ENCODE measurements at regions not wholly inside any gene's neighbourhood (a gene's known extent, or its start where the extent isn't known, plus 50 kb on each side); places are given as distances from the start of the nearest gene placed in this dataset.

DNA sequence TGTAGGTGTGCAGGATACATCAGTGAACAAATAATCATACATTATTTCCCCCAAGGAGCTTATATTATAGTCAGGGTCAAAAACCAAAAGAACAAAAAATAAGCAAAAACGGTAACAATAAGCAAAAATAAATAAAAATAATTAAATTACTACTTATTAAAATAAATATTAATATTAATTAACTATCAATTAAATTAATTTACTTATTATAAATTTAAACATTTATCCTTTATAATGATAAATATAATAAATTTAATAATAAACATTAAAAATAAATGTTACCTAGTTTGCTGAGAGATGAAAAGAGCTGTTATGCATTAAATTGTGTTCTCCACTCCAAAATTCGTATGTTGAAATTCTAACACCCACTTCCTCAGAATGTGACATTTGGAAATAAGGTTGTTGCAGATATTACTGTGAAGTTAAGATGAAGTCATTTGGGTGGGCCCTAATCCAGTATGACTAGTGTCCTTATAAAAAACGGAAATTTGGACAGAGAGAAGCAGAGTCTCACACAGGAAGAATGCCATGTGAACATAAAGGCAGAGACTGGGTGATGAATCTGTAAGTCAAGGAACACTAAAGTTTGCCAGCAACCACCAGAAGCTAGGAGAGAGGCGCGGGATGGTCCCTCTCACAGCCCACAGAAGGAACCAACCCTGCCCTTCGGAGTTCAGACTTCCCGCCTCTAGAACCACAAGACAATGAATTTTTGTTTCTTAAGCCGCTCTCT, 67.2 kb upstream of the IBSP start:
- Histone ChIP-seq H3K9me3 (ENCODE audit: control insufficient read depth, insufficient read depth, low read length) (no peaks in the 10 kb centered on the region), H3K27me3 (ENCODE audit: control insufficient read depth, insufficient read depth, low read length) (no peaks in the 10 kb centered on the region), H3K27ac (ENCODE audit: low read depth, low read length) (no peak overlapping the region), H3K4me3 (ENCODE audit: low read depth, low read length) (no peak overlapping the region)
- no peak for DNase-seq (ENCODE audit: low read depth, low spot score)
- TF ChIP-seq, protein P1, sequence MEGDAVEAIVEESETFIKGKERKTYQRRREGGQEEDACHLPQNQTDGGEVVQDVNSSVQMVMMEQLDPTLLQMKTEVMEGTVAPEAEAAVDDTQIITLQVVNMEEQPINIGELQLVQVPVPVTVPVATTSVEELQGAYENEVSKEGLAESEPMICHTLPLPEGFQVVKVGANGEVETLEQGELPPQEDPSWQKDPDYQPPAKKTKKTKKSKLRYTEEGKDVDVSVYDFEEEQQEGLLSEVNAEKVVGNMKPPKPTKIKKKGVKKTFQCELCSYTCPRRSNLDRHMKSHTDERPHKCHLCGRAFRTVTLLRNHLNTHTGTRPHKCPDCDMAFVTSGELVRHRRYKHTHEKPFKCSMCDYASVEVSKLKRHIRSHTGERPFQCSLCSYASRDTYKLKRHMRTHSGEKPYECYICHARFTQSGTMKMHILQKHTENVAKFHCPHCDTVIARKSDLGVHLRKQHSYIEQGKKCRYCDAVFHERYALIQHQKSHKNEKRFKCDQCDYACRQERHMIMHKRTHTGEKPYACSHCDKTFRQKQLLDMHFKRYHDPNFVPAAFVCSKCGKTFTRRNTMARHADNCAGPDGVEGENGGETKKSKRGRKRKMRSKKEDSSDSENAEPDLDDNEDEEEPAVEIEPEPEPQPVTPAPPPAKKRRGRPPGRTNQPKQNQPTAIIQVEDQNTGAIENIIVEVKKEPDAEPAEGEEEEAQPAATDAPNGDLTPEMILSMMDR (IDR thresholded peaks at IDR 0.05; ENCODE audit: low read depth, low read length) = no peak
- ChIA-PET POLR2A (no interaction called here), CTCF (interaction anchor here (0.6 to 0.8 kb wide), 3 partner anchors 13 to 67 kb away, joined by 3 read pairs; no protein-coding TSS in a partner anchor)

DNA sequence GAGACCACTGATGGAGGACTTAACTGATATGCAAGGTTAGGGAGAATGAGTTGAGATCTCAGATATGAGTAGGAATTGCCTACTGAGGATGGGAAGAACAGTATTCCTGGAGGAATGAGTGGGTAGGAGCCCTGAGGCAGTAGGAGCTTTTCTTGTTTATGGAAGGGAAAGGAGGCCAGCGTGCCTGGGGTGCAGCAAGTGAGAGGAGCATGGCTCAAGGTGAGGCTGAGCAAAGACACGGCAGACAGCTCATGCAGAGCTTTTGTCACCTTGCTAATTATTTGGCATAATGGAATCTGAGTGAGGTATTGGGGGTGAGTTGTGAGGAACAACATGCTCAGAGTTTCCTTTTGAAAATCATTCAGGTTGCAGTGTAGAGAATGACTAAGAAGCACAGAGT, 65.3 kb upstream of the IBSP start:
- no peak for DNase-seq (ENCODE audit: low read depth, low spot score)
- Histone ChIP-seq H3K4me3 (ENCODE audit: low read depth, low read length) (no peak overlapping the region), H3K27ac (ENCODE audit: low read depth, low read length) (no peak overlapping the region), H3K27me3 (ENCODE audit: control insufficient read depth, insufficient read depth, low read length) (no peaks in the 10 kb centered on the region), H3K9me3 (ENCODE audit: control insufficient read depth, insufficient read depth, low read length) (no peaks in the 10 kb centered on the region)
- TF ChIP-seq, protein P1 (IDR thresholded peaks at IDR 0.05; ENCODE audit: low read depth, low read length) = no peak
- ChIA-PET POLR2A (no interaction called here), CTCF (no interaction called here)

DNA sequence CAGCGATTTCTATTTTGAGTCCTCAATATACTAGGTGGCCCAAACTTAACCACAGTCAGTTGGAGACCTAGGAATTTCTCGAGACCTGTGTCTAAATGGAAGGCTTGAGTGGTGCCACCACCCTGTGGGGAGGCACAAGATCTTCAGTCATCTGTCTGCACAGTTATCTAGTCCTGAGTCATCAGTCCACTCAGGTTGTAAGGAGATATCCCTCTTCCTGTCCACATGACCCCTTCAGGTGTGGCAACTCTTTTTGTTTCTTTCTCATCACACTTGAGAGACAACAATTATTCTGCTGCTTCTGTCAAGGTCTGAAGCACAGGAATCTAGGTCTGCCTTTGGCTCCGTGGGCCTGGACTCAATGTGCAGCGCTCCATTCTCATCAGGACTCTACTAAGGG, 64.4 kb upstream of the IBSP start:
- ChIA-PET POLR2A (no interaction called here), CTCF (no interaction called here)
- Histone ChIP-seq H3K27ac (ENCODE audit: low read depth, low read length) (no peak overlapping the region), H3K27me3 (ENCODE audit: control insufficient read depth, insufficient read depth, low read length) (no peaks in the 10 kb centered on the region), H3K9me3 (ENCODE audit: control insufficient read depth, insufficient read depth, low read length) (no peaks in the 10 kb centered on the region), H3K4me3 (ENCODE audit: low read depth, low read length) (no peak overlapping the region)
- TF ChIP-seq, protein P1 (IDR thresholded peaks at IDR 0.05; ENCODE audit: low read depth, low read length) = no peak
- no peak for DNase-seq (ENCODE audit: low read depth, low spot score)

GRCh38 chr4:87738483-87738882, 60.9 kb upstream of the IBSP start:
- Histone ChIP-seq H3K4me3 (ENCODE audit: low read depth, low read length) (no peak overlapping the region), H3K9me3 (ENCODE audit: control insufficient read depth, insufficient read depth, low read length) (no peaks in the 10 kb centered on the region), H3K27me3 (ENCODE audit: control insufficient read depth, insufficient read depth, low read length) (no peaks in the 10 kb centered on the region), H3K27ac (ENCODE audit: low read depth, low read length) (no peak overlapping the region)
- ChIA-PET CTCF (no interaction called here), POLR2A (no interaction called here)
- TF ChIP-seq, protein P1 (IDR thresholded peaks at IDR 0.05; ENCODE audit: low read depth, low read length) = peak; percentile 19; the same call in 1 of the 2 replicates
- DNase-seq (ENCODE audit: low read depth, low spot score) = no peak

DNA sequence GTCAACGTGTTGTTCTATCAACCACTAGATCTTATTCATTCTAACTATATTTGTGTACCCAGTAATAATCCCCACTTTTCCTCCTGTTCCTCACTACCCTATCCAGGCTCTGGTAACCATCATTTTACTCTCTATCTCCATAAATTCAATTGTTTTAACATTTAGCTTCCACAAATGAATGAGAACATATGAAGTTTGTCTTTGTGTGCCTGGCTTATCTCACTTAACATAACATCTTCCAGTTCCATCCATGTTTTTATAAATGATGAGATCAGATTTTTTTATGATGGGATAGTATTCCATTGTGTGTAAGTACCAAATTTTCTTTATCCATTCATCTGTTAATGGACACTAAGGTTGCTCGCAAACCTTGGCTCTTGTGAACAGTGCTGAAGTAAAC, 59.9 kb upstream of the IBSP start:
- CTCF ChIA-PET = interaction anchor here (1.1 kb wide), 1 partner anchor 99 kb away, joined by 3 read pairs; no protein-coding TSS in a partner anchor
- Histone ChIP-seq H3K27me3 (ENCODE audit: control insufficient read depth, insufficient read depth, low read length) (no peaks in the 10 kb centered on the region), H3K9me3 (ENCODE audit: control insufficient read depth, insufficient read depth, low read length) (no peaks in the 10 kb centered on the region), H3K27ac (ENCODE audit: low read depth, low read length) (no peak overlapping the region), H3K4me3 (ENCODE audit: low read depth, low read length) (no peak overlapping the region)
- POLR2A ChIA-PET = no interaction called here
- no peak for DNase-seq (ENCODE audit: low read depth, low spot score)
- TF ChIP-seq, protein P1 (IDR thresholded peaks at IDR 0.05; ENCODE audit: low read depth, low read length) = no peak
